HUES6 (cell line): ENCODE measurements at regions not wholly inside any gene's neighbourhood (a gene's known extent, or its start where the extent isn't known, plus 50 kb on each side); places are given as distances from the start of the nearest gene placed in this dataset.

ENCODE experiments used
- H3K27ac ChIP-seq: 2 replicates; pipeline ENCODE4 v1.7.0; 2013; ENCODE audit warnings: low read depth, mild to moderate bottlenecking, low read length, inconsistent platforms
- H3K27me3 ChIP-seq: 2 replicates; pipeline ENCODE4 v1.6.1; 2013; ENCODE audit warnings: low read length; ENCODE audit not compliant: control insufficient read depth, insufficient read depth
- H3K36me3 ChIP-seq: 2 replicates; pipeline ENCODE4 v1.6.1; 2013; ENCODE audit warnings: low read length; ENCODE audit not compliant: control insufficient read depth, insufficient read depth
- H3K4me1 ChIP-seq: 2 replicates; pipeline ENCODE4 v1.6.1; 2013; ENCODE audit warnings: low read length; ENCODE audit not compliant: control insufficient read depth, insufficient read depth
- H3K4me3 ChIP-seq: 2 replicates; pipeline ENCODE4 v1.5.1; 2013; ENCODE audit warnings: low read depth, low read length
- H3K9ac ChIP-seq: one replicate; pipeline ENCODE4 v1.6.1; 2013; ENCODE audit warnings: mild to moderate bottlenecking, low read length
- H3K9me3 ChIP-seq: 2 replicates; pipeline ENCODE4 v1.6.1; 2013; ENCODE audit warnings: low read depth, low read length; ENCODE audit not compliant: control insufficient read depth, insufficient read depth

DNA sequence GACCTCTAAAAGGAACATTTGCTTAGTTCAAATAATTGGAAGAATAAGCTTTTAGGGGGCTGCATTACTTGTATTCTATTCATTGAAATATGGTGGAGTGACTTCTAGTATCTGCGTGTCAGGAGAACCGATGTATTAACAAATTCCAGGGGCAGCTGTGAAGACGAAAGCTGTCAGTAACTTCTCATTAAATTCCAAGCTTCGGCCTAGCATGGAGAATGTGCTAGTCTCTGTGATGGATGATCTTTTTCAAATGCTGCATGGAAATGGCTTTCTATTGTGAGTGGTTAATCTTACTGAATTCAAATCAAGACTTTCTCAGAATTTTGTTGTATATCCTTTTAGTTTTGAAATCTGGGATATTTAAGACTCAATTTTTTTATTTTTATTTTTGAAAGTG lies 429.9 kb downstream of the ADGRL2 start:
- H3K4me3 ChIP-seq = no peak overlapping the region
- H3K4me1 ChIP-seq = no peaks in the 10 kb centered on the region
- H3K9me3 ChIP-seq = peaks cover 6% of the 10 kb centered on the region
- H3K36me3 ChIP-seq = no peaks in the 10 kb centered on the region
- H3K27ac ChIP-seq = no peak overlapping the region
- no peaks in the 10 kb centered on the region for H3K27me3 ChIP-seq
- no peak overlapping the region for H3K9ac ChIP-seq

DNA sequence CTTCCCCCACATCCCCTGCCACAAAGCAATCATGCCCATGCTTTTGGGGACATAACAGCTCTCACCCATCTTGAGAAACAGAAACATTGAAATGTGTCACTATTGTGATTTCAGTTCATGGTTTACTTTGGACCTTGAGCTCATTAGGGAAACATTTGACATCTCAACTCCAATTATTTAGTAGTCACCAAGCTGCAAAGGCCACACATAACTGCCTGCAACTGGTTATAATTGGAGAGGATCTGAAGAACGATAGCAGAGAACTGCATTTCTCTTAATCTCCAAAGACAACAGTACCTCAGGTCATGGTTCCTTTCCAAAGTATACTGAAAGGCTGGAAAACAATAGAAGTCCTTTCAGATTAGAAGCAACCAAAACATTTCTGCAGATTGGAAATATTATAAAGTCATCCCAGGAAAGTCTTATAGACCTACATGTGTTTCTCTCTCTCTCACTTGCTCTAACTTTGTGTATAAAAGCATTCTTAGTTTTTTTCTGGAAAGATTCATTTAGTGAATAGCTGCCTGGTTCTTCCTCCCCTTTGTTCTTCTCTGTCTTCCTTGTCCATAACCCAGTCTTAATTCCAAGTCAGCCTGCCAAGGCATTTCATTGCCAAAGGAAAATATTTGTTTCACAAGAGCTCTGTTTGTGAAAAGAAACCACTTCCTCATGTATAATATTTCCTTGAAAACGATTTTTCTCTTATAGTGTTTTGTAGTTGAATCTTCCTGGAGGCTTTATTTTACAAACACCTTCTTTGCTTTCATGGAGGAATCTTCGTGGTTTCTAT lies 426.8 kb downstream of the ADGRL2 start:
- H3K27ac ChIP-seq = no peak overlapping the region
- no peaks in the 10 kb centered on the region for H3K9me3 ChIP-seq
- no peak overlapping the region for H3K4me3 ChIP-seq
- no peaks in the 10 kb centered on the region for H3K27me3 ChIP-seq
- no peaks in the 10 kb centered on the region for H3K36me3 ChIP-seq
- H3K9ac ChIP-seq = no peak overlapping the region
- no peaks in the 10 kb centered on the region for H3K4me1 ChIP-seq

DNA sequence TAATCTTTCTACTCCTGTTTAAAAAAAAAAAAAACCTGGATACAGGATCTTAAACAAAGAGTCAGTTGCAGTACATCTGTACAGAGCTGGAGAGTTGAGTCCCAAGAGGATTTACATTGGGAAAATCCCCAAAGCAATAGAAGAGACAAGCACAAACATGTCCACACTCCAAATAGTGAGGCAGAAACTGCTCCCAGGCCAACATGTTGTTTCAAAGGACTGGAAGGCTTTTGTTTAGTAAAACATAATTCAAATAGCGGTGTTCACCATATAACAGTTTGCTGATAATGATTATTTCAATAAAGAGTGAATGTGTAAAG lies 425.4 kb downstream of the ADGRL2 start:
- no peak overlapping the region for H3K9ac ChIP-seq
- H3K4me3 ChIP-seq = no peak overlapping the region
- H3K27me3 ChIP-seq = no peaks in the 10 kb centered on the region
- no peaks in the 10 kb centered on the region for H3K9me3 ChIP-seq
- no peak overlapping the region for H3K27ac ChIP-seq
- H3K4me1 ChIP-seq = no peaks in the 10 kb centered on the region
- H3K36me3 ChIP-seq = no peaks in the 10 kb centered on the region

DNA sequence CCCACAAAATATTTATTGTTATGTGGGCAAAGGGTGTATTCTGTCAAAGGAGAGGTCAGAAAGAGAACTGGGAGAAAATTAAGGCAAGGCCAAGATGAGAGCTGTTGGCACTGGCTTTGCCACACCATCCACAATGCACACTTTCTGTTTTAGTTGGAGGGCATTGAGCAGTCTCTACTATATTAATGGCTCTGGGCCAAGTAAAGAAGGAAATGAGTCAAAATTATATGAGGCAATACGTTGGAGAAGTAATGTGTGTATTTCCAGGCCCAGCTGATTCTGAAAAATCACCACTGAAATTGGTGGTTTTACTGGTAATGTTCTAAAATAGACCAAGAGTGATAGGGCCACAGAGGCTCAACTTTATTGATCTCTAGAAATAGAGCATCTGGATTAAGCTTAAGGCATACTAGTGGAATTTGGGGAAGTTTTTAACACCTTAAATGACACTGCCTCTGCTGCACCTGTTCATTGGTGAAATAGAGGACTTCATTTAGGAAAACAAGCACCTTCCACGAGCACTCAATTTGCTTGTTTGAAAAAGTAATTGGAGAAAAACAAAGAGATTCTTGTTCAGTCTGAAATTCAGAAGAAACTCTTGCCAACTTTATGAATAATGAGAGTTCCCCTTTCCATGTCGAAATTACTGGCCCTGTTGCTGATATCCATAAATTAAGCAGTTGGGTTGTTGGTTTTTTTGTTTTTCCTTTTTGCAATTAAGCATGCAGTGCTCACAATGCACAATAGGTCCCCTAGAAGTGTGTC lies 424.9 kb downstream of the ADGRL2 start:
- Histone ChIP-seq H3K9ac (no peak overlapping the region), H3K36me3 (no peaks in the 10 kb centered on the region), H3K27ac (no peak overlapping the region), H3K4me1 (no peaks in the 10 kb centered on the region), H3K9me3 (no peaks in the 10 kb centered on the region), H3K27me3 (no peaks in the 10 kb centered on the region), H3K4me3 (no peak overlapping the region)

DNA sequence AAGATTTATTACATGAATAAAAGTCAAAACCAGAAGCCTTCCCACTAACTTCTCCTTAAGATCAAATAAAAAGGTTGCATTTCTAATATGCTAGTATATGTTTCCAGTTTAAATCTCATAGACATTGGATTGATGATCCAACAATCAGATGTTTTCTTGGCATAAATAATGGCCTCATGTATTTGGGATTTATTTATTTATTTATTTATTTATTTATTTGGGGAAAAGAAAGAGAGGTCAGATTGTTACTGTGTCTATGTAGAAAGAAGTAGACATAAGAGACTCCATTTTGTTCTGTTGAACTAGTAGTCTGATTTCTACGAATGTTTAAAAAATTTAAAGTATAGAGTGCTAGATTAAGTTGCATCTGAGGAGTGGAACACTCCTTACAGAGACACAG lies 422.4 kb downstream of the ADGRL2 start:
- H3K9ac ChIP-seq = no peak overlapping the region
- H3K27me3 ChIP-seq = no peaks in the 10 kb centered on the region
- H3K9me3 ChIP-seq = no peaks in the 10 kb centered on the region
- H3K4me1 ChIP-seq = no peaks in the 10 kb centered on the region
- no peaks in the 10 kb centered on the region for H3K36me3 ChIP-seq
- no peak overlapping the region for H3K4me3 ChIP-seq
- no peak overlapping the region for H3K27ac ChIP-seq

DNA sequence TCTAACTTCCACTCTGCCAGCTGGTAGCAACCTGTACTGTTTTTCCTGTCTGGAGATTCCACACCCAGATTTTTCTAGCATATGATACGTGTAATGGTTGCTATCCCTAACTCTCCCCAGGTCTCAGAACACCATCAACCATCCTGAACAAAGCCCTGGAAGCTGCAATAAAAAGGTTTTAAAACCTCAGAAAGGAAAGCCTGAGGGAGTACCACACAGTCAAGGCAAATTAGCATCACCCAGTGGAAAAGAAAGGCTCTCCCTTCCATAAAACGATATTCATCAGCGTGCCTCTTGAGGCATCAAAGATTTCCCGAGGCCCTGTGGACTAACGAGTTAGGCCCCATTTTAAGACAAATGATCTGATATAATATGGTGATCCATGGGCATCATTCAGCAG lies 421.0 kb downstream of the ADGRL2 start:
- H3K9me3 ChIP-seq = no peaks in the 10 kb centered on the region
- no peaks in the 10 kb centered on the region for H3K4me1 ChIP-seq
- no peaks in the 10 kb centered on the region for H3K36me3 ChIP-seq
- H3K27ac ChIP-seq = no peak overlapping the region
- no peaks in the 10 kb centered on the region for H3K27me3 ChIP-seq
- H3K9ac ChIP-seq = no peak overlapping the region
- no peak overlapping the region for H3K4me3 ChIP-seq

DNA sequence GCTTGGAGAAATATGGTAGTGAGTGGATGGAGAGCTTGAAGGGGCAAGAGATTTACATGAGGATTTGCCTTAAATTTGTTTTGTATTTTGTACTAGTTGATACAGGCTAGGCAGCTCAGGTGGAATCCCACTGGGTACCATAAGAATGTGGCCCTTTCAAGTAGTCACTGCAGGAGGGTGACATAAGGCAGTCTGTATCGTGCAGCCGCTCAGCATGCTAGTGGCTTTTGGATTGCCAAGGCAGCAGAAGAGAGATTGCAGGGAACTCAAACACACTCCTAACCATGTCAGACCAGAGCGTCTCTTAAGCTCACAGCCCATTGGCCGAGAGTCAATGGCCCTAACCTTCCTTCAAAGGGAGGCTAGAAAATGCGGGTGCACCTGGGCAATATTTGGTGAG lies 420.0 kb downstream of the ADGRL2 start:
- Histone ChIP-seq H3K27ac (no peak overlapping the region), H3K36me3 (no peaks in the 10 kb centered on the region), H3K4me1 (no peaks in the 10 kb centered on the region), H3K9ac (no peak overlapping the region), H3K4me3 (no peak overlapping the region), H3K27me3 (no peaks in the 10 kb centered on the region), H3K9me3 (no peaks in the 10 kb centered on the region)

DNA sequence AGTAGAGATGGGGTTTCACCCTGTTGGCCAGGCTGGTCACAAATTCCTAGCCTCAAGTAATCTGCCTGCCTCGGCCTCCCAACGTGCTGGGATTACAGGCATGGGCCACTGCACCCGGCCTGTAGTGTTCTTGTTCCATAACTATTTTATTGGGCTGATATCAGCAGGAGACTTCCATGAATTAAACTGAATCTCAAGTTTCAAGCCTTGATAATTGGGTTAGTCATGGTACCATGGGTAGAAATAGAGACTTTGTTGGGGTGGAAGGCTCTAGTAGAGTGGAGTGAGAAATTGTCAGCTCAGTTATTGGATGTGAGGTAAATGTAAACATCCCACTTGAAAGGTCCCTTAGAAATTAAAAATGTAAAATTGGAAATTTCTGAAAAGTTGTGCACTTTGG lies 419.1 kb downstream of the ADGRL2 start:
- Histone ChIP-seq H3K9ac (no peak overlapping the region), H3K27ac (no peak overlapping the region), H3K4me1 (no peaks in the 10 kb centered on the region), H3K9me3 (no peaks in the 10 kb centered on the region), H3K36me3 (no peaks in the 10 kb centered on the region), H3K4me3 (no peak overlapping the region), H3K27me3 (no peaks in the 10 kb centered on the region)

DNA sequence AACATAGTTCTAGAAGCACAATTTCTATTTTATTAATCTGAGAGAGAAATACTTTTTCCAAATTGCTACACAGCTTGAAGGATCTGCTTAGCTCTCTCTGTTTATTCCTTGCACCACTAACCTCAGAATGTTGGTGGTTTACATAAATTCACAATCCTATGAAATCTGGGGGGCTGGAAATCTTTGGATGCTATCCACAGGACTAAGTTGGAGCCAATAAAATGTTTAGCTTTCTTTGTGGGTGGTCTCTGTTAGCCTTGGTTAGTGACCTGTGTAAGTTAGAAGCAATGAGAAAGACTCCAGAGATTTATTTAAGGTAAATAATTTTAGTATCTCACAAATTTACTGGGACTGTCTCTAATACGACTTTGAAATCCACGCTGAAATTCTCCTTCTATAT lies 418.1 kb downstream of the ADGRL2 start:
- H3K9ac ChIP-seq = no peak overlapping the region
- no peak overlapping the region for H3K27ac ChIP-seq
- no peaks in the 10 kb centered on the region for H3K27me3 ChIP-seq
- H3K9me3 ChIP-seq = no peaks in the 10 kb centered on the region
- no peaks in the 10 kb centered on the region for H3K4me1 ChIP-seq
- no peak overlapping the region for H3K4me3 ChIP-seq
- H3K36me3 ChIP-seq = no peaks in the 10 kb centered on the region

DNA sequence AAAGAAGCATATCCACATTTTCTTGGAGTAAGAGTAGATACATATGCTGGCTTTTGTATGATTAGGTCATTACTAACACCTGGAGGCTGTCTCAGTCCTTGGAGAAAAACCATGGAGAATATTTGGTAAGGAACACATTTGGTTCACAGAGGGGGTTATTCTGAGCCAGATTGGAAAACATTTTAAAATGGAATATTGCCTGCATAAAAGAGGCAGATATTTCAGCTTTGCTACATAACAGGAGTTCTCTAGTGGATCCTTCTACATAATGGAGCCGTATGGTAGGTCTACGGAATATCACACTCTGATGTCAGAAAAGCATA lies 415.1 kb downstream of the ADGRL2 start:
- Histone ChIP-seq H3K4me1 (no peaks in the 10 kb centered on the region), H3K27me3 (no peaks in the 10 kb centered on the region), H3K4me3 (no peak overlapping the region), H3K9ac (no peak overlapping the region), H3K36me3 (no peaks in the 10 kb centered on the region), H3K9me3 (no peaks in the 10 kb centered on the region), H3K27ac (no peak overlapping the region)

DNA sequence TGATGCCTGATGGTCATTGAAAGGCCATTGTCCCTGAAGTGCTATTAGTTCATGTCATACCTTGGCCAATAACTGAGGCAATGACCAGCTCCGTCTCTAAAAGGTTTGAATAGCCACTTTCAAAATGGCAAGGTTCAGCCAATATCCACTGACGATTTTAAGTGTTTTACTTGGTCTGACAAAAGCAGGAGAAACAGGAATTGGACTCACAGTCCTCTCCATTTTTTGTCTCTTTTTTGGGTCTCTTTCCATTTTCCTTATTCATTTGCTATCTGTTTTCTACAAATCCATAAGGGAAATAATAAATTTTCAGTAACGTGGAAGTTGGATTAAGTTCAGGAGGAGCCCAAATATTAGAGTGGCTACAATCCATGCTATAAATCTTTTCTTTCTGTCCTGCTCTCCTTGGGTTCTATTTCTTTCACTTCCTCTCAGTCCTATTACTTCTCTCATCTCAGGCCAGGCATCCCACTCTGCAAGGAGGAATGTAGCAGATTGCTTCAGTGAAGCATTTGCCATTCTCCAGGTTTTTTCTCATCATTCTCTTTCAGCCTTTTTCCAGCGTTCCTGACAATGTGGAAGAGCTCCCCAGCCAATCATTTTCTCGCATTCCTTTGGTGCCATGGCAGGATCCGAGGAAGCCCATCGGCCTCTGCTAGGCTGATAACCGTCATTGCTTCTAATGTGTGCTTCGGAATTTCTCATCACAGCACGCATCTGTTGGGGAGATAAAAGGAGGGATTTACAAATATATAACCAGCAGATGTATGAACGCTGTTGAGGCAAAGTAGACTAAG lies 414.5 kb downstream of the ADGRL2 start:
- no peak overlapping the region for H3K9ac ChIP-seq
- no peaks in the 10 kb centered on the region for H3K36me3 ChIP-seq
- H3K27me3 ChIP-seq = no peaks in the 10 kb centered on the region
- no peaks in the 10 kb centered on the region for H3K9me3 ChIP-seq
- no peaks in the 10 kb centered on the region for H3K4me1 ChIP-seq
- H3K27ac ChIP-seq = no peak overlapping the region
- no peak overlapping the region for H3K4me3 ChIP-seq
